ENCODE measurements at regions not wholly inside any gene's neighbourhood (a gene's known extent, or its start where the extent isn't known, plus 50 kb on each side); places are given as distances from the start of the nearest gene placed in this dataset.

- DNase-seq (ENCODE audit: low read depth): peak; percentile 91
- H3K4me3 ChIP-seq (ENCODE audit: low read length): no peak overlapping the region
- TF ChIP-seq CTCF (IDR thresholded peaks at IDR 0.05; ENCODE audit: insufficient read depth, low read depth, low read length, missing control alignments): no peak
Measured at GRCh38 chr3:78141269-78141668, 1101.4 kb downstream of the ROBO2 start.

GRCh38 chr3:78143000-78143399 is 1103.1 kb downstream of the ROBO2 start:
- no peak for DNase-seq (ENCODE audit: low read depth)
- no peak for TF ChIP-seq CTCF (IDR thresholded peaks at IDR 0.05; ENCODE audit: insufficient read depth, low read depth, low read length, missing control alignments)
- no peak overlapping the region for H3K4me3 ChIP-seq (ENCODE audit: low read length)

GRCh38 chr3:78148986-78149717 is 1109.3 kb downstream of the ROBO2 start:
- no peak overlapping the region for H3K4me3 ChIP-seq (ENCODE audit: low read length)
- TF ChIP-seq CTCF (IDR thresholded peaks at IDR 0.05; ENCODE audit: insufficient read depth, low read depth, low read length, missing control alignments): no peak
- no peak for DNase-seq (ENCODE audit: low read depth)

- TF ChIP-seq CTCF (IDR thresholded peaks at IDR 0.05; ENCODE audit: insufficient read depth, low read depth, low read length, missing control alignments): no peak
- H3K4me3 ChIP-seq (ENCODE audit: low read length): no peak overlapping the region
- peak; percentile 8 for DNase-seq (ENCODE audit: low read depth)
Measured at GRCh38 chr3:78153973-78154372, 1114.1 kb downstream of the ROBO2 start.

GRCh38 chr3:78154521-78155186 is 1114.8 kb downstream of the ROBO2 start:
- no peak overlapping the region for H3K4me3 ChIP-seq (ENCODE audit: low read length)
- no peak for DNase-seq (ENCODE audit: low read depth)
- TF ChIP-seq CTCF (IDR thresholded peaks at IDR 0.05; ENCODE audit: insufficient read depth, low read depth, low read length, missing control alignments): no peak

- no peak for DNase-seq (ENCODE audit: low read depth)
- no peak for TF ChIP-seq CTCF (IDR thresholded peaks at IDR 0.05; ENCODE audit: insufficient read depth, low read depth, low read length, missing control alignments)
- no peak overlapping the region for H3K4me3 ChIP-seq (ENCODE audit: low read length)
Measured at GRCh38 chr3:78161736-78162135, 1121.8 kb downstream of the ROBO2 start.
